ENCODE measurements at regions not wholly inside any gene's neighbourhood (a gene's known extent, or its start where the extent isn't known, plus 50 kb on each side); places are given as distances from the start of the nearest gene placed in this dataset.
A peak's percentile ranks its signal among the peaks of the same experiment; 100 is the strongest.
"Not testable (repeated sequence)": the region's sequence is repeated elsewhere in the genome, so short reads cannot be mapped to it uniquely, and the experiment has no call there.

- 69 to 81% (median 76%) methylated on average over 4 to 5 of the region's 5 CpGs for WGBS, 5 donors
- DNase-seq: no peak
- no peak overlapping the region for H3K27ac ChIP-seq
- no peaks in the 10 kb centered on the region for H3K36me3 ChIP-seq
- intact Hi-C loops (cut with DNase I; ENCODE audit: low total_unique reads): no loop called here
- no peak for TF ChIP-seq POLR2A (IDR thresholded peaks at IDR 0.05)
- TF ChIP-seq POLR2AphosphoS5 (IDR thresholded peaks at IDR 0.05): no peak
- TF ChIP-seq EP300 (IDR thresholded peaks at IDR 0.05): no peak
- TF ChIP-seq CTCF (IDR thresholded peaks at IDR 0.05): no peak
- H3K9me3 ChIP-seq: no peaks in the 10 kb centered on the region
- no peak overlapping the region for H3K4me3 ChIP-seq
- H3K27me3 ChIP-seq: peaks cover 0 to 11% (median 9%) of the 10 kb centered on the region in 3 donors
- peaks cover 27 to 45% (median 34%) of the 10 kb centered on the region in 4 donors for H3K4me1 ChIP-seq
Observed at GRCh38 chr9:129554649-129555048, 66.3 kb downstream of the C9orf50 start.

GRCh38 chr9:129553277-129553676 is 67.6 kb downstream of the C9orf50 start:
- WGBS, 5 donors: 71 to 82% (median 77%) methylated on average over 5 of the region's 5 CpGs
- Histone ChIP-seq H3K4me1 (peaks cover 19 to 49% (median 31%) of the 10 kb centered on the region in 4 donors), H3K9me3 (no peaks in the 10 kb centered on the region), H3K4me3 (no peak overlapping the region), H3K27ac (no peak overlapping the region), H3K27me3 (peaks cover 0 to 13% (median 10%) of the 10 kb centered on the region in 3 donors), H3K36me3 (no peaks in the 10 kb centered on the region)
- intact Hi-C loops (cut with DNase I; ENCODE audit: low total_unique reads): no loop called here
- no peak for DNase-seq
- no peak for TF ChIP-seq POLR2A (IDR thresholded peaks at IDR 0.05)
- TF ChIP-seq POLR2AphosphoS5 (IDR thresholded peaks at IDR 0.05): no peak
- TF ChIP-seq CTCF (IDR thresholded peaks at IDR 0.05): no peak
- TF ChIP-seq EP300 (IDR thresholded peaks at IDR 0.05): no peak

GRCh38 chr9:129552064-129552463 is 68.8 kb downstream of the C9orf50 start:
- Histone ChIP-seq H3K27ac (peak overlapping the region in 1 of 5 donors; percentile 4), H3K4me3 (no peak overlapping the region), H3K9me3 (no peaks in the 10 kb centered on the region), H3K27me3 (peaks cover 0 to 13% (median 10%) of the 10 kb centered on the region in 3 donors), H3K36me3 (no peaks in the 10 kb centered on the region), H3K4me1 (peaks cover 7 to 38% (median 20%) of the 10 kb centered on the region in 4 donors)
- no peak for TF ChIP-seq EP300 (IDR thresholded peaks at IDR 0.05)
- no peak for TF ChIP-seq CTCF (IDR thresholded peaks at IDR 0.05)
- DNase-seq: no peak
- intact Hi-C loops (cut with DNase I; ENCODE audit: low total_unique reads): no loop called here
- 82 to 88% (median 84%) methylated on average over 6 of the region's 6 CpGs for WGBS, 5 donors

GRCh38 chr9:129551393-129551973 is 69.4 kb downstream of the C9orf50 start:
- intact Hi-C loops (cut with DNase I; ENCODE audit: low total_unique reads): no loop called here
- TF ChIP-seq POLR2AphosphoS5 (IDR thresholded peaks at IDR 0.05) (no peak), CTCF (IDR thresholded peaks at IDR 0.05) (no peak), EP300 (IDR thresholded peaks at IDR 0.05) (no peak)
- no peak overlapping the region for H3K4me3 ChIP-seq
- WGBS, 5 donors: 63 to 87% (median 78%) methylated on average over 3 of the region's 3 CpGs
- DNase-seq: no peak
- H3K36me3 ChIP-seq: no peaks in the 10 kb centered on the region
- H3K9me3 ChIP-seq: no peaks in the 10 kb centered on the region
- peaks cover 0 to 13% (median 10%) of the 10 kb centered on the region in 3 donors for H3K27me3 ChIP-seq
- peaks cover 6 to 34% (median 17%) of the 10 kb centered on the region in 4 donors for H3K4me1 ChIP-seq
- H3K27ac ChIP-seq: peak overlapping the region in 1 of 5 donors; percentile 4

GRCh38 chr9:129550977-129551376 is 69.9 kb downstream of the C9orf50 start:
- H3K36me3 ChIP-seq; H3K9me3 ChIP-seq; DNase-seq; H3K4me3 ChIP-seq; intact Hi-C loops (cut with DNase I; ENCODE audit: low total_unique reads): not testable (repeated sequence)
- H3K27ac ChIP-seq: peak overlapping the region in 2 of 5 donors; percentile 81 to 84
- WGBS, 5 donors: 72 to 83% (median 79%) methylated on average over 10 to 11 of the region's 11 CpGs
- peaks cover 0 to 13% (median 10%) of the 10 kb centered on the region in 3 donors for H3K27me3 ChIP-seq
- peaks cover 6 to 34% (median 16%) of the 10 kb centered on the region in 4 donors for H3K4me1 ChIP-seq
